Endothelial cell of umbilical vein (primary cell): ENCODE measurements at regions not wholly inside any gene's neighbourhood (a gene's known extent, or its start where the extent isn't known, plus 50 kb on each side); places are given as distances from the start of the nearest gene placed in this dataset.

ENCODE experiments used
- BruUV-seq: library from RNA; stranded (reverse); fragments of 400-500 nt; replicated peaks from 2 replicates; lab custom pipeline; 2021; lab: Mats Ljungman, UMichigan
- CTCF ChIA-PET: fragments of 300-600, 350-600 bp; sonication (Branson Sonifier 250); formaldehyde crosslinking; loops from one replicate; lab custom pipeline; 2021; ENCODE audit warnings: antibody characterized with exemption, inconsistent platforms; lab: Charles Lee
- POLR2A ChIA-PET: fragments of 300-600, 350-600 bp; sonication (Branson Sonifier 250); formaldehyde crosslinking; loops from one replicate; lab custom pipeline; 2021; ENCODE audit warnings: antibody characterized with exemption, inconsistent platforms; lab: Charles Lee
- DNase-seq: peaks from one replicate; pipeline ENCODE4 v3.0.0-alpha.2; 2011; ENCODE audit warnings: low read depth, low spot score
- FAIRE-seq: peaks from 2 replicates; lab custom pipeline; 2011; peaks lifted over from hg19 to GRCh38; lab: Jason Lieb, UNC
- H2AFZ ChIP-seq: 2 replicates; pipeline ENCODE4 v1.6.0; 2012; ENCODE audit warnings: low read depth, low read length, control low read depth, inconsistent platforms
- H3K27ac ChIP-seq: 2 replicates; pipeline ENCODE4 v1.5.1; 2011; ENCODE audit warnings: low read depth, mild to moderate bottlenecking, control low read depth, low read length, moderate library complexity; ENCODE audit not compliant: insufficient read depth
- H3K27me3 ChIP-seq, 2 experiments: 2 replicates each; pipeline versions ENCODE4 v1.6.0 to v1.6.1; 2011; ENCODE audit warnings: low read length in 2 of 2, mixed read lengths in 1 of 2; ENCODE audit not compliant: control insufficient read depth in 2 of 2, insufficient read depth in 2 of 2
- H3K36me3 ChIP-seq, 2 experiments: 2 replicates in 1 of 2; 3 replicates in 1 of 2; pipeline ENCODE4 v1.5.1; 2011; ENCODE audit warnings: low read length in 2 of 2, mild to moderate bottlenecking in 1 of 2, moderate library complexity in 1 of 2; ENCODE audit not compliant: control insufficient read depth in 2 of 2, insufficient read depth in 2 of 2; ENCODE audit errors: extremely low read depth in 1 of 2
- H3K4me1 ChIP-seq: 3 replicates; pipeline ENCODE4 v1.5.1; 2011; ENCODE audit warnings: mild to moderate bottlenecking, low read length; ENCODE audit not compliant: control insufficient read depth, insufficient read depth; ENCODE audit errors: extremely low read depth
- H3K4me2 ChIP-seq: 2 replicates; pipeline ENCODE4 v1.6.1; 2011; ENCODE audit warnings: low read length, control low read depth, mixed read lengths; ENCODE audit not compliant: insufficient read depth
- H3K4me3 ChIP-seq, 3 experiments: fragments of 200-600 bp in 1 of 3; sonication (generic), shearing (Covaris generic) in 1 of 3; replicated peaks in 1 of 3; 2 replicates each; pipeline ENCODE4 v1.5.1; 2011 to 2016; ENCODE audit warnings: control low read depth in 3 of 3, low read length in 3 of 3, mild to moderate bottlenecking in 2 of 3, inconsistent platforms in 1 of 3, low read depth in 1 of 3, moderate library complexity in 1 of 3; ENCODE audit not compliant: insufficient read depth in 1 of 3
- H3K79me2 ChIP-seq: 2 replicates; pipeline ENCODE4 v1.6.0; 2012; ENCODE audit warnings: low read length, inconsistent platforms; ENCODE audit not compliant: control insufficient read depth, insufficient read depth
- H3K9ac ChIP-seq: replicated peaks from 2 replicates; pipeline ENCODE3; 2011; ENCODE audit warnings: low read length, control low read depth; ENCODE audit not compliant: insufficient read depth; ENCODE audit errors: extremely low read depth
- H3K9me1 ChIP-seq: replicated peaks from 3 replicates; pipeline ENCODE4 v1.6.0; 2011; ENCODE audit warnings: mild to moderate bottlenecking, low read length; ENCODE audit not compliant: control insufficient read depth, insufficient read depth; ENCODE audit errors: extremely low read depth
- H3K9me3 ChIP-seq: replicated peaks from 2 replicates; pipeline ENCODE4 v1.5.1; 2012; ENCODE audit warnings: low read length, inconsistent platforms; ENCODE audit not compliant: control insufficient read depth, insufficient read depth
- H4K20me1 ChIP-seq: replicated peaks from 2 replicates; pipeline ENCODE3; 2011; ENCODE audit warnings: mild to moderate bottlenecking, low read length; ENCODE audit not compliant: control insufficient read depth, insufficient read depth; ENCODE audit errors: extremely low read depth
- CTCF ChIP-seq, 2 donors: IDR thresholded peaks; 1 replicate in 1 of 2; 2 replicates in 1 of 2; pipeline ENCODE4 v1.5.1; 2011; ENCODE audit warnings: low read length in 2 of 2, mild to moderate bottlenecking in 2 of 2, moderate library complexity in 2 of 2, control low read depth in 1 of 2, inconsistent platforms in 1 of 2, low read depth in 1 of 2; ENCODE audit not compliant: insufficient read depth in 1 of 2; ENCODE audit errors: extremely low read depth in 1 of 2
- EZH2 ChIP-seq: IDR thresholded peaks from 2 replicates; pipeline ENCODE4 v1.6.1; 2012; ENCODE audit warnings: borderline replicate concordance, low read depth, mild to moderate bottlenecking, moderate library complexity, low read length, inconsistent platforms; ENCODE audit not compliant: severe bottlenecking
- FOS ChIP-seq: IDR thresholded peaks from 2 replicates; pipeline ENCODE4 v1.6.1; 2011; ENCODE audit warnings: mild to moderate bottlenecking, low read length, moderate library complexity, borderline replicate concordance; ENCODE audit not compliant: insufficient read depth
- GATA2 ChIP-seq: IDR thresholded peaks from 2 replicates; pipeline ENCODE4 v1.7.0; 2011; ENCODE audit warnings: low read depth, mild to moderate bottlenecking, moderate library complexity, mixed read lengths, low read length; ENCODE audit not compliant: insufficient read length, insufficient read depth
- JUN ChIP-seq: IDR thresholded peaks from 2 replicates; pipeline ENCODE4 v1.6.1; 2011; ENCODE audit warnings: borderline replicate concordance, low read depth; ENCODE audit not compliant: insufficient read length, insufficient read depth
- MAX ChIP-seq: IDR thresholded peaks from 2 replicates; pipeline ENCODE4 v1.6.1; 2011; ENCODE audit not compliant: insufficient read depth, insufficient read length
- MYC ChIP-seq: IDR thresholded peaks from one replicate; pipeline ENCODE4 v1.6.1; 2011; ENCODE audit warnings: mild to moderate bottlenecking, low read depth, low read length
- POLR2A ChIP-seq: IDR thresholded peaks from 2 replicates; pipeline ENCODE4 v1.6.1; 2012; ENCODE audit warnings: low read depth, mild to moderate bottlenecking, control low read depth, low read length
- POLR2AphosphoS5 ChIP-seq: IDR thresholded peaks from 2 replicates; pipeline ENCODE4 v1.6.1; 2012; ENCODE audit warnings: low read depth, mild to moderate bottlenecking, control low read depth, low read length, moderate library complexity; ENCODE audit not compliant: insufficient read depth
- dilution Hi-C: fragments of 300-500 bp; cut with MboI; formaldehyde crosslinking; loops from one replicate; pipeline ENCODE4 v1.15.0; 2019; ENCODE audit warnings: low sequenced_read_pairs; ENCODE audit not compliant: extremely low pct_ligation_motif_present
- intact Hi-C: fragments of 100-400 bp; cut with micrococcal nuclease; formaldehyde crosslinking; loops from one replicate; pipeline ENCODE4 v1.10.0; 2022

DNA sequence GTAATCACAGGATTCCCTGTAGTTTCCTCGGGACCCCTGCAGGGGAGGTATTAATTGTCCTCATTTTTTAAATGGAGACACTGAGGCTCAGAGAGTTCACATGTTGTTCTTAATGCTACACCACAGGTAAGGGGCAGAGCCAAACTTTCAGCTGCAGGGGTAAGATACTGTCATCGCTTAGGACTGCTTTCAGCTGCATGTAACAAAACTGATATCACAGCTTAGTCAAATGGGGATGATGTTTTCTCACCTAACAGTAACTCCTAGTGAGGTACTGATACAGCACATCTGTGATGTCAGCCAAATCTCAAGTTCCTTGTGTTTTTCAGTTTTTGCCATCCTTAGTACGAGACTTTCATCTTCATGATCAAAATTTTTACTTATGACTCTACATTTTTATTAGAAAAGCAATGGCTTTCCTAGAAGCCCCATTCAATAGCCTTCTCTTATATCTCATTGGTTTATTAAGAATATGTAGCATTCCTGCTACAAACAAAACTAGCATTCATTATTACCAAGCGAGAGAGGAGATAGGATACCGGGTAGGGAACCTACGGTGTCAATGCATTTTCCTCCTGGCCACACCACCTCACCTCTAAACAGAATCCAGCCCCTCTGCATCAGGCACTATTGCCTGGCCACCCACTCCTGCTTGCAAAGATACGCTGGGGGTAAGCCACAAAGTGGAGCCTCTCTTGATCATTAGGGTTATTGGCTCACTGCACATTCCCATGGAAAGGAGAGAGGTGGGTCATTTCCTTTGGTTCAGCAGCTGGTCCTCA lies 557.5 kb downstream of the CD83 start:
- H3K9me1 ChIP-seq = no peaks in the 10 kb centered on the region
- CTCF ChIA-PET = no interaction called here
- H3K4me3 ChIP-seq = no peak overlapping the region
- no peaks in the 10 kb centered on the region for H3K4me1 ChIP-seq
- DNase-seq = no peak
- no peak overlapping the region for H3K4me2 ChIP-seq
- POLR2A ChIA-PET = no interaction called here
- H3K27ac ChIP-seq = no peak overlapping the region
- no TSS peak for BruUV-seq
- H3K27me3 ChIP-seq = no peaks in the 10 kb centered on the region
- no peak overlapping the region for H2AFZ ChIP-seq
- no peak for FAIRE-seq
- no peaks in the 10 kb centered on the region for H3K36me3 ChIP-seq
- H4K20me1 ChIP-seq = no peaks in the 10 kb centered on the region
- intact Hi-C loops = no loop called here
- dilution Hi-C loops = no loop called here
- TF ChIP-seq GATA2 = no peak
- no peak for TF ChIP-seq MYC
- H3K9ac ChIP-seq = no peak overlapping the region
- H3K79me2 ChIP-seq = no peaks in the 10 kb centered on the region
- H3K9me3 ChIP-seq = no peaks in the 10 kb centered on the region

DNA sequence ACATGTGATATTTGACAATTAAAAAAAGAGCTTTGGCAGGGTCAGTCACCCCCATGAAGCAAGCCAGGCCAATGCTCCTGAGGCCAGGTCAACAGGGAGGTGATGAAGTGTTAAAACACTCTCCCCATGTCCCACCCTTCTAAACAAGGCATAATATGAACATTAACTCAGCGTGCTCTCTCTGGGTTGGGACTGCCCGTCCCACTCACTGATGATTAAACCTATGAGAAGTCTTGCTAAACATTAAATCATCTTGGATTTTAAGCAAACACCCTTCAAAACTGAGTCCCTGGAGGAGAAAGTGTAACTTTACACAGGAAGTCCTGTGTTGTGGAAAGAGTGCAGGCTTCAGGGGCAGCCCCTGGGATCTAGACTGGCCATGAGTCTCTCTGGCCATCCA lies 558.5 kb downstream of the CD83 start:
- Histone ChIP-seq H3K36me3 (no peaks in the 10 kb centered on the region), H3K9me1 (no peaks in the 10 kb centered on the region), H3K27me3 (no peaks in the 10 kb centered on the region), H3K4me2 (no peak overlapping the region), H3K79me2 (no peaks in the 10 kb centered on the region), H3K27ac (no peak overlapping the region), H4K20me1 (no peaks in the 10 kb centered on the region), H3K9me3 (no peaks in the 10 kb centered on the region), H3K4me1 (no peaks in the 10 kb centered on the region), H2AFZ (no peak overlapping the region), H3K9ac (no peak overlapping the region), H3K4me3 (no peak overlapping the region)
- no peak for DNase-seq
- ChIA-PET CTCF (no interaction called here), POLR2A (no interaction called here)
- dilution Hi-C loops = no loop called here
- intact Hi-C loops = no loop called here
- TF ChIP-seq GATA2 = no peak
- TF ChIP-seq POLR2AphosphoS5 = no peak
- TF ChIP-seq POLR2A = no peak
- TF ChIP-seq FOS = no peak
- no peak for TF ChIP-seq CTCF (IDR thresholded peaks at IDR 0.05; ENCODE audit: extremely low read depth in 1 of 2, insufficient read depth in 1 of 2, low read depth in 1 of 2, low read length in 2 of 2)
- TF ChIP-seq EZH2 = no peak
- TF ChIP-seq MYC = no peak
- no peak for TF ChIP-seq MAX
- no peak for TF ChIP-seq JUN
- FAIRE-seq = no peak
- BruUV-seq = no TSS peak
